SK-N-SH (cell line): ENCODE measurements at regions not wholly inside any gene's neighbourhood (a gene's known extent, or its start where the extent isn't known, plus 50 kb on each side); places are given as distances from the start of the nearest gene placed in this dataset.

Experiments used
- CTCF ChIA-PET: fragments of 300-600, 350-600 bp; formaldehyde crosslinking; extraction: SDS; loops from one replicate; lab custom pipeline; 2021; lab: Yijun Ruan, JAX
- POLR2A ChIA-PET: fragments of 350-600 bp; sonication (Branson Sonifier 250); formaldehyde crosslinking; extraction: SDS; loops from one replicate; lab custom pipeline; 2020; ENCODE audit warnings: antibody characterized with exemption, inconsistent platforms; lab: Yijun Ruan, JAX
- DNase-seq: peaks from one replicate; pipeline ENCODE4 v3.0.0; 2012
- H2AFZ ChIP-seq: fragments of 200-600 bp; sonication (generic); 2 replicates; pipeline ENCODE4 v1.8.1; 2016; ENCODE audit warnings: antibody characterized with exemption, mild to moderate bottlenecking, low read depth
- H3F3A ChIP-seq: fragments of 200-600 bp; sonication (generic); replicated peaks from 2 replicates; pipeline ENCODE3; 2016; ENCODE audit warnings: antibody characterized with exemption, mild to moderate bottlenecking; ENCODE audit not compliant: insufficient read depth
- H3K27ac ChIP-seq, 2 experiments: fragments of 200-500 bp in 1 of 2; fragments of 200-600 bp in 1 of 2; sonication (Bioruptor generic) in 1 of 2; sonication (generic), shearing (Covaris generic) in 1 of 2; 2 replicates each; pipeline versions ENCODE4 v1.5.1 to v1.6.1; 2014 to 2016; ENCODE audit warnings: low read depth in 2 of 2, inconsistent platforms in 1 of 2, low read length in 1 of 2, mild to moderate bottlenecking in 1 of 2, mixed read lengths in 1 of 2
- H3K27me3 ChIP-seq: fragments of 200-600 bp; sonication (generic), shearing (Covaris generic); 2 replicates; pipeline ENCODE4 v1.6.1; 2016; ENCODE audit warnings: mixed run types; ENCODE audit not compliant: insufficient read depth
- H3K36me3 ChIP-seq, 2 experiments: fragments of 200-500 bp in 1 of 2; fragments of 200-600 bp in 1 of 2; sonication (Bioruptor generic) in 1 of 2; sonication (generic) in 1 of 2; replicated peaks in 1 of 2; 2 replicates each; pipeline versions ENCODE3 to v1.5.1; 2014 to 2016; ENCODE audit warnings: low read length in 1 of 2, mild to moderate bottlenecking in 1 of 2; ENCODE audit not compliant: insufficient read depth in 2 of 2, control insufficient read depth in 1 of 2
- H3K4me1 ChIP-seq, 2 experiments: fragments of 200-500 bp in 1 of 2; fragments of 200-600 bp in 1 of 2; sonication (Bioruptor generic) in 1 of 2; sonication (generic), shearing (Covaris generic) in 1 of 2; 2 replicates each; pipeline versions ENCODE4 v1.5.1 to v1.6.1; 2014 to 2016; ENCODE audit warnings: low read depth in 1 of 2, low read length in 1 of 2, mixed run types in 1 of 2; ENCODE audit not compliant: insufficient read depth in 2 of 2, control insufficient read depth in 1 of 2
- H3K4me2 ChIP-seq: fragments of 200-600 bp; sonication (generic), shearing (Covaris generic); 2 replicates; pipeline ENCODE4 v1.6.1; 2017; ENCODE audit warnings: mixed run types
- H3K4me3 ChIP-seq, 2 experiments: fragments of 200-500 bp in 1 of 2; fragments of 200-600 bp in 1 of 2; sonication (Bioruptor generic) in 1 of 2; sonication (generic), shearing (Covaris generic) in 1 of 2; 2 replicates each; pipeline versions ENCODE4 v1.5.1 to v1.8.1; 2014 to 2016; ENCODE audit warnings: low read depth in 2 of 2, inconsistent platforms in 1 of 2, low read length in 1 of 2, mild to moderate bottlenecking in 1 of 2, mixed read lengths in 1 of 2, moderate library complexity in 1 of 2
- H3K79me2 ChIP-seq: fragments of 200-600 bp; sonication (generic); 2 replicates; pipeline ENCODE4 v1.8.1; 2017; ENCODE audit warnings: mild to moderate bottlenecking; ENCODE audit not compliant: insufficient read depth
- H3K9ac ChIP-seq: fragments of 200-600 bp; sonication (generic); 2 replicates; pipeline ENCODE4 v1.6.1; 2017; ENCODE audit warnings: mixed run types
- H3K9me2 ChIP-seq: fragments of 200-600 bp; sonication (generic); 2 replicates; pipeline ENCODE4 v1.6.1; 2017; ENCODE audit warnings: mixed run types
- H3K9me3 ChIP-seq: fragments of 200-600 bp; sonication (generic); 2 replicates; pipeline ENCODE4 v1.6.1; 2017; ENCODE audit warnings: mixed run types, mild to moderate bottlenecking, moderate library complexity
- H4K20me1 ChIP-seq: fragments of 200-600 bp; sonication (generic); 2 replicates; pipeline ENCODE4 v1.6.1; 2017; ENCODE audit warnings: mild to moderate bottlenecking, mixed run types; ENCODE audit not compliant: insufficient read depth
- CHD2 ChIP-seq: fragments of 150-350 bp; IDR thresholded peaks from 2 replicates; pipeline ENCODE4 v1.6.1; 2018; ENCODE audit warnings: low read length; ENCODE audit not compliant: partially characterized antibody
- ELF1 ChIP-seq: IDR thresholded peaks from 2 replicates; pipeline ENCODE4 v1.4.0; 2012
- FOSL2 ChIP-seq: IDR thresholded peaks from 2 replicates; pipeline ENCODE4 v1.4.0; 2012; ENCODE audit warnings: low read depth, mild to moderate bottlenecking, moderate library complexity, borderline replicate concordance
- FOXJ3 ChIP-seq: sonication (generic); formaldehyde crosslinking; IDR thresholded peaks from 2 replicates; pipeline ENCODE4 v1.5.1; 2020; ENCODE audit warnings: mild to moderate bottlenecking, missing genetic modification reagents
- GABPA ChIP-seq: IDR thresholded peaks from 2 replicates; pipeline ENCODE4 v1.4.0; 2012; ENCODE audit warnings: low read depth, mild to moderate bottlenecking
- GATA2 ChIP-seq: sonication (generic); formaldehyde crosslinking; IDR thresholded peaks from 2 replicates; pipeline ENCODE4 v1.5.0; 2020; ENCODE audit warnings: mild to moderate bottlenecking, missing genetic modification reagents
- IRF3 ChIP-seq: fragments of 150-350 bp; IDR thresholded peaks from 2 replicates; pipeline ENCODE4 v1.6.1; 2016; ENCODE audit warnings: mild to moderate bottlenecking, low read depth, low read length
- JUND ChIP-seq: IDR thresholded peaks from 2 replicates; pipeline ENCODE4 v1.4.0; 2012
- MEF2A ChIP-seq: IDR thresholded peaks from 2 replicates; pipeline ENCODE4 v1.4.0; 2012; ENCODE audit warnings: low read depth, borderline replicate concordance
- NRF1 ChIP-seq: IDR thresholded peaks from 2 replicates; pipeline ENCODE4 v1.6.1; 2012; ENCODE audit warnings: low read depth, mild to moderate bottlenecking, low read length
- PBX3 ChIP-seq: IDR thresholded peaks from 2 replicates; pipeline ENCODE4; 2012
- RCOR1 ChIP-seq: fragments of 150-350 bp; IDR thresholded peaks from 2 replicates; pipeline ENCODE4 v1.6.1; 2017; ENCODE audit warnings: antibody characterized with exemption, low read length
- REST ChIP-seq: IDR thresholded peaks from 2 replicates; pipeline ENCODE4 v1.6.1; 2012; ENCODE audit warnings: mild to moderate bottlenecking, low read depth, low read length, moderate library complexity
- SMC3 ChIP-seq: IDR thresholded peaks from 2 replicates; pipeline ENCODE4 v1.6.1; 2012; ENCODE audit warnings: low read depth, low read length, improper control_type of control experiment
- USF2 ChIP-seq: fragments of 150-350 bp; IDR thresholded peaks from 2 replicates; pipeline ENCODE4 v1.6.1; 2017; ENCODE audit warnings: antibody characterized with exemption, low read length, low read depth, borderline replicate concordance
- YY1 ChIP-seq: IDR thresholded peaks from 2 replicates; pipeline ENCODE4 v1.4.0; 2012; ENCODE audit warnings: low read depth, mild to moderate bottlenecking
- ZBTB33 ChIP-seq: IDR thresholded peaks from 2 replicates; pipeline ENCODE4 v1.4.0; 2012; ENCODE audit warnings: low read depth, borderline replicate concordance
- WGBS: methylation state at CpG from one replicate; pipeline ENCODE4 v1.1.6; 2017; ENCODE audit warnings: low lambda C conversion rate; 5-methylcytosine and 5-hydroxymethylcytosine counted together

- no peak overlapping the region for H2AFZ ChIP-seq
- H4K20me1 ChIP-seq = no peaks in the 10 kb centered on the region
- H3K4me3 ChIP-seq = no peak overlapping the region
- TF ChIP-seq PBX3 = no peak
- no peak for TF ChIP-seq IRF3
- no peak for TF ChIP-seq GATA2
- no peak for TF ChIP-seq ELF1
- no peak for TF ChIP-seq CHD2
- no peak for TF ChIP-seq ZBTB33
- no peak for TF ChIP-seq MEF2A
- no peak for TF ChIP-seq SMC3
- TF ChIP-seq GABPA = no peak
- no peak for TF ChIP-seq FOSL2
- TF ChIP-seq YY1 = no peak
- no peak for TF ChIP-seq REST
- no peak for TF ChIP-seq JUND
- no peak for TF ChIP-seq USF2
- TF ChIP-seq FOXJ3 (CRISPR knock-in tag) = no peak
- no peak for TF ChIP-seq RCOR1
- no peak for TF ChIP-seq NRF1
- H3K9me3 ChIP-seq = no peaks in the 10 kb centered on the region
- H3K79me2 ChIP-seq = no peaks in the 10 kb centered on the region
- WGBS = 79% methylated on average over 2 of the region's 2 CpGs
- ChIA-PET POLR2A (no interaction called here), CTCF (interaction anchor here (1.0 to 1.7 kb wide), 3 partner anchors 8 to 527 kb away, joined by 3 to 8 read pairs (median 4); no protein-coding TSS in a partner anchor)
- no peaks in the 10 kb centered on the region for H3K27me3 ChIP-seq
- no peak overlapping the region for H3K27ac ChIP-seq
- H3K36me3 ChIP-seq = no peaks in the 10 kb centered on the region
- H3K4me1 ChIP-seq = no peaks in the 10 kb centered on the region
- no peaks in the 10 kb centered on the region for H3F3A ChIP-seq
- H3K9me2 ChIP-seq = no peaks in the 10 kb centered on the region
- no peak overlapping the region for H3K4me2 ChIP-seq
- H3K9ac ChIP-seq = no peak overlapping the region
- DNase-seq = no peak
Observed at GRCh38 chr10:55104738-55105137, 303.7 kb upstream of the PCDH15 start.
